ENCODE measurements at regions not wholly inside any gene's neighbourhood (a gene's known extent, or its start where the extent isn't known, plus 50 kb on each side); places are given as distances from the start of the nearest gene placed in this dataset.
"Not testable (repeated sequence)": the region's sequence is repeated elsewhere in the genome, so short reads cannot be mapped to it uniquely, and the experiment has no call there.

DNA sequence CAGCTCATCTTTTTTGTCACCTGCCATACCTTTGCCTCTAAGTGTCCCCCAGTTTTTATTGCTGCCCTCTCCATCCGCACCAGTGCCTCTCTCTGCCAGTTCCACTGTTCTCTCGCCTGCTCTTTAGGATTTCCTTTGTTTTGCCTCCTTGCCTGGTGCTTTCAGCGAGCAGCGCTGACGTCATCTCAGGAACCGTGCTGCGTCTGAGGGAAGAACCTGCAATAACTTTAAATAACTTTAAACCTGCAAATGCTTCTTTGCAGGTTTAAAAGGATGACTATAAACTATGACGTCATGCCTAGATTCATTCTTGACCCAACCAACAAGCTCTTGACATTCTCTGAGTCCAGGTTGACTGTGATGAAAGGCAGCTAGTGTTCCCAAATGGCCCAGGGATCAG lies 105.1 kb downstream of the LRRC74B start:
- not testable (repeated sequence) for DNase-seq; H3K27me3 ChIP-seq (ENCODE audit: control insufficient read depth in 3 of 3, insufficient read depth in 3 of 3, low read length in 3 of 3); H3K27ac ChIP-seq (ENCODE audit: low read depth in 1 of 3, low read length in 2 of 3); H3K4me1 ChIP-seq (ENCODE audit: control insufficient read depth in 3 of 3, insufficient read depth in 2 of 3, low read depth in 1 of 3, low read length in 2 of 3); H3K4me3 ChIP-seq (ENCODE audit: low read depth in 1 of 3, low read length in 3 of 3); H3K36me3 ChIP-seq (ENCODE audit: control insufficient read depth in 3 of 3, insufficient read depth in 2 of 3, low read depth in 1 of 3, low read length in 3 of 3); FAIRE-seq; H3K9me3 ChIP-seq (ENCODE audit: control insufficient read depth in 2 of 2, insufficient read depth in 1 of 2, low read depth in 1 of 2, low read length in 1 of 2)
- WGBS, 3 donors: 18 to 38% (median 29%) methylated on average over 6 of the region's 8 CpGs

DNA sequence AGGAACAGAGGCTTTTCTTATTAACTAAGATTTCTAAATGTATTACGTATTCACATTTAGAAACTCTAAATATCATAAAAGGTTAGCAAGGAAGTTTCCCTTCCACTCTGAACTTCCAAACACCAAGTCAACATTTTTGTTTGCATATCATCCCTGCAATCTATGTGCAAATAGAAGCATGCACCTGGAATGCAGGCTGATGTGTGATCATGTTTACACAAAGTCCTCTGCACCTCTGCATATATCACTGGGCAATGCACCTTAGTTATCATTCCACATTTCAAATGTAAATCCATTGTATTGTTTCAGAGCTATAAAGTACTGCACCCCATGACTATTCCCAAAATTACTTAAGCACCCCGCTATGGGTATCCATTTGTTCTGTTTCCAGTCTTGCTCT lies 142.1 kb downstream of the LRRC74B start:
- not testable (repeated sequence) for H3K4me3 ChIP-seq (ENCODE audit: low read depth in 1 of 3, low read length in 3 of 3); H3K27me3 ChIP-seq (ENCODE audit: control insufficient read depth in 3 of 3, insufficient read depth in 3 of 3, low read length in 3 of 3); DNase-seq; H3K4me1 ChIP-seq (ENCODE audit: control insufficient read depth in 3 of 3, insufficient read depth in 2 of 3, low read depth in 1 of 3, low read length in 2 of 3); H3K27ac ChIP-seq (ENCODE audit: low read depth in 1 of 3, low read length in 2 of 3); H3K9me3 ChIP-seq (ENCODE audit: control insufficient read depth in 2 of 2, insufficient read depth in 1 of 2, low read depth in 1 of 2, low read length in 1 of 2); FAIRE-seq; H3K36me3 ChIP-seq (ENCODE audit: control insufficient read depth in 3 of 3, insufficient read depth in 2 of 3, low read depth in 1 of 3, low read length in 3 of 3)
- no CpG with 5 or more reads among the region's 2 CpGs for WGBS, 3 donors

DNA sequence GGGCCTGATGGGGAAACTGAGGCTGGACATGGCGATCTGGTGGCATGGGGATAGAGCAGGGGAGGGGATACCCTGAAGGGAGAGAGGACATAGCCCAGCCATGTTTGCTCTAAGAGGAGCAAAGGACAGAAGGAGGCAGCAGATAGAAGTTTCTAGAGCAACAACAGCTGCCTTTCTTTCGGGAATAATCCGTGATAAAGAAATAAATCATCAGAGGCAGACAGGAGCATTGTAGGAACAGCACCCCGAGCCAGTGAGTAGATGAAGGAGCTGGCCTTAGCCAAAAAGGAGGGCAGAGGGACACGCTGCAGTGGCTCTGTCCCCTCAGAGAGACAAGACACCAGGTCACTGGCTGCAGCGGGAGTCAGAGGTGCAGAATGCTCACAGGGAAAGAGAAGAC lies 166.3 kb downstream of the LRRC74B start:
- not testable (repeated sequence) for H3K9me3 ChIP-seq (ENCODE audit: control insufficient read depth in 2 of 2, insufficient read depth in 1 of 2, low read depth in 1 of 2, low read length in 1 of 2); H3K36me3 ChIP-seq (ENCODE audit: control insufficient read depth in 3 of 3, insufficient read depth in 2 of 3, low read depth in 1 of 3, low read length in 3 of 3); H3K27me3 ChIP-seq (ENCODE audit: control insufficient read depth in 3 of 3, insufficient read depth in 3 of 3, low read length in 3 of 3); H3K27ac ChIP-seq (ENCODE audit: low read depth in 1 of 3, low read length in 2 of 3); H3K4me1 ChIP-seq (ENCODE audit: control insufficient read depth in 3 of 3, insufficient read depth in 2 of 3, low read depth in 1 of 3, low read length in 2 of 3); DNase-seq; FAIRE-seq; H3K4me3 ChIP-seq (ENCODE audit: low read depth in 1 of 3, low read length in 3 of 3)
- WGBS, 3 donors: 0 to 28% (median 20%) methylated on average over 1 to 4 of the region's 6 CpGs

DNA sequence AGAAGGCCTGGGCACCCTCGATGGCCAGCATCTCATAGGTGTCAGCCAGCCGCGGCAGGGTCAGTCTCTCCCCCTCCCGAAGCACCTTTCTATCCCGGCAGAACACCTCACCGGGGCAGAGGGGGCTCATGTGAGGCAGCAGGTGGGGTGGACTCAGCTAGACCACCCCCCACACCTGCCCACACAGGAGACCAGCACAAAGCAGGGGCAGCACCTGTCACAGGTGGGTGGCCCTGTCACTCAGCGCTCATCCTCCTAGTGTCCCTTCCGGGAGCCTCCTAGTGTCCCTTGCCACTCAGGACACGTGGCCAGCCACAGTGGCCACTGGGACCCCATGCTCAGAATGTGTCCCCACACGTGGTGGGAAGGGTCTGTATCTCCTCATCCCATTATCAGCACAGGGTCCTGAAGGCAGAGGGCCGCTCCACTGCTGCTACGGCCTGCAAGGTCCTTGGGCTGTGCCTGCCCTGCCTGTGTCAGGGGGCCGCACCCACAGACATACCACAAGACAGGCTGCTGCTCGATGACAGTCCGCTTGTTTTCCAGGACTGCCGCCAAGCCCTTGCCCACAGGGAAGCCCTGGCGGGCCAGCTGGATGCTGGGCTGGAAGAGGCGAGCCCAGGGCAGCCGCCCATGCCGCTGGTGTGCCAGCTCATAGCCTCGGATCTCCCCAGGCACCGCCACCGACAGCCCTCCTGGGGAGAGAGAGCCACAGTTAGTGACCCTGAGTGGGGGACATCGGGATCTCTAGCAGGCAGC lies 167.4 kb upstream of the RIMBP3B start:
- H3K4me3 ChIP-seq (ENCODE audit: low read depth in 1 of 3, low read length in 3 of 3); H3K27ac ChIP-seq (ENCODE audit: low read depth in 1 of 3, low read length in 2 of 3); H3K36me3 ChIP-seq (ENCODE audit: control insufficient read depth in 3 of 3, insufficient read depth in 2 of 3, low read depth in 1 of 3, low read length in 3 of 3); DNase-seq; H3K27me3 ChIP-seq (ENCODE audit: control insufficient read depth in 3 of 3, insufficient read depth in 3 of 3, low read length in 3 of 3); H3K9me3 ChIP-seq (ENCODE audit: control insufficient read depth in 2 of 2, insufficient read depth in 1 of 2, low read depth in 1 of 2, low read length in 1 of 2); FAIRE-seq; H3K4me1 ChIP-seq (ENCODE audit: control insufficient read depth in 3 of 3, insufficient read depth in 2 of 3, low read depth in 1 of 3, low read length in 2 of 3): not testable (repeated sequence)
- 78 to 83% (median 81%) methylated on average over 6 to 15 of the region's 24 CpGs for WGBS, 3 donors

DNA sequence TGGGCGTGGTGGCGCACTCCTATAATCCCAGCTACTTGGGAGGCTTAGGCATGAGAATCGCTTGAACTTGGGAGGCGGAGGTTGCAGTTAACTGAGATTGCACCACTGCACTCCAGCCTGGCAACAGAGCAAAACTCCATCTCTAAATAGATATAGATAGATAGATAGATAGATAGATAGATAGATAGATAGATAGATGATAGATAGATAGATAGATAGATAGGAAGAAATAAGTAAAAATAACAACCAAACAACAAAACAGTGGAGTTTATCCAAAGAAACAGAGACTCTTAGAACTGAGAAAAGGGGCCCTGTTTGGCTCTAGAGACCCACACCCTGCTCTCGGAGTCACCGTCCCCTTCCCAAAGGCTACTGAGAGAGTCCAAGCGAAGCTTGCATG lies 158.7 kb upstream of the RIMBP3B start:
- H3K4me1 ChIP-seq (ENCODE audit: control insufficient read depth in 3 of 3, insufficient read depth in 2 of 3, low read depth in 1 of 3, low read length in 2 of 3); H3K4me3 ChIP-seq (ENCODE audit: low read depth in 1 of 3, low read length in 3 of 3); FAIRE-seq; H3K27ac ChIP-seq (ENCODE audit: low read depth in 1 of 3, low read length in 2 of 3); H3K36me3 ChIP-seq (ENCODE audit: control insufficient read depth in 3 of 3, insufficient read depth in 2 of 3, low read depth in 1 of 3, low read length in 3 of 3); H3K9me3 ChIP-seq (ENCODE audit: control insufficient read depth in 2 of 2, insufficient read depth in 1 of 2, low read depth in 1 of 2, low read length in 1 of 2); DNase-seq; H3K27me3 ChIP-seq (ENCODE audit: control insufficient read depth in 3 of 3, insufficient read depth in 3 of 3, low read length in 3 of 3): not testable (repeated sequence)
- 81 to 100% (median 85%) methylated on average over 3 to 6 of the region's 7 CpGs for WGBS, 3 donors

DNA sequence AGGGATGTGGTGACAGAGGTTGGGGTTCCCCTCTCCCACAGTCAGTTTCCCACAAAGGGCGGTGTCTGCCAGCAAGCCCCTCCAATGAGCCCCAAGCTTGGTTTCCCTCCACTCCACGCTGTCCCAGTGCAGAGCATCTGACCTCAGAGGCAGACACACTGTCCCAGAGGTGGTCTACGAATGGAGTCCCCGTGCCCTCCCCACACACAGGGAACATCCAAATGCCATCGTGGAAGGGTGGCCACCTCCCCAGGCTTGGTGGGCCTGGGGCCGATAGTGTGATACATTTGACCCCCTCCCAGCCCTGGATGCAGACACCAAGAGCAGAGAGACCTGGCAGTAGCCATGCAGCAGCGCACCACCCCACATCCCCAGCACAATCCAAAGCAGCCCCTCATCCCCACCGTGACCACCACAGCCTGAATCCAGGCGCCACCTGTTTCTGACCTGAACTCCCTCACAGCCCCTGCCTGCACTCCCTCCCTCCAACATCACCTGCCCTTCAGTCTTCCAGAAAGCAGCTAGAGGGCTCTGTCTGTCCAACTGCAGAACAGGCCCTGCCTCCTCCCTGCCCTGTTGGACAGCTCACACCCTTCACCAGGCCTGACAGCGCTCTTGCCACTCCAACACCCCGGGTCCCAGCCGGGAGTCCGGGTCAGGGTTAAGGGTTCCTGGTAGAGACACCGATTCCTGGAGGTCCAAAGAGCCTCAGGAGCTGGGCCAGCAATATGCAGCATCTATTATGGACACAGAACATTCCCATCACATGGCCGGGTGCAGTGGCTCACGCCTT lies 156.5 kb upstream of the RIMBP3B start:
- not testable (repeated sequence) for H3K4me1 ChIP-seq (ENCODE audit: control insufficient read depth in 3 of 3, insufficient read depth in 2 of 3, low read depth in 1 of 3, low read length in 2 of 3); FAIRE-seq
- DNase-seq: peak in 1 of 2 donors; percentile 2

DNA sequence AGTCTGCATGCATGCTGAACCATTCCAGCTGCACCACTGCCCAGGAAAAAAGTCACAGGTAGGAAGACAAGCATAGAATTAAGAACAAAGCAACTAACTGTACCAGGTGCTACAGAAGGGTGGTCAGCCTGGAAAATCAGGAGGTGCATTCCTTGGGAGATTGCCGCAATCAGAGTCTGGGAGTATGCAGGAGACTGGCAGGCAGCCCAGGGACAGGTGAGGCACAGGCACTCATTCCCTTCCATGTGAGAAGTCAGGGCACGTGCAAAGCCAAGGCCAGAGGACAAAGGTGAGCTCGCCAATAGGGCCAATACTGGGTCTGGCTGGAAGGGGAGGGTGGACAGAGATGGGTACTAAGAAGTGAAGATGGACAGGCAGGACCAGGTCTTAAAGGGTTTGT lies 132.1 kb upstream of the RIMBP3B start:
- DNase-seq; H3K4me1 ChIP-seq (ENCODE audit: control insufficient read depth in 3 of 3, insufficient read depth in 2 of 3, low read depth in 1 of 3, low read length in 2 of 3); H3K9me3 ChIP-seq (ENCODE audit: control insufficient read depth in 2 of 2, insufficient read depth in 1 of 2, low read depth in 1 of 2, low read length in 1 of 2); H3K27ac ChIP-seq (ENCODE audit: low read depth in 1 of 3, low read length in 2 of 3); FAIRE-seq; H3K4me3 ChIP-seq (ENCODE audit: low read depth in 1 of 3, low read length in 3 of 3); H3K36me3 ChIP-seq (ENCODE audit: control insufficient read depth in 3 of 3, insufficient read depth in 2 of 3, low read depth in 1 of 3, low read length in 3 of 3); H3K27me3 ChIP-seq (ENCODE audit: control insufficient read depth in 3 of 3, insufficient read depth in 3 of 3, low read length in 3 of 3): not testable (repeated sequence)
- WGBS, 3 donors: 20 to 56% (median 53%) methylated on average over 1 to 2 of the region's 3 CpGs

More for the DNA sequence above, 156.5 kb upstream of the RIMBP3B start:
- H3K9me3 ChIP-seq (ENCODE audit: control insufficient read depth in 2 of 2, insufficient read depth in 1 of 2, low read depth in 1 of 2, low read length in 1 of 2); H3K27ac ChIP-seq (ENCODE audit: low read depth in 1 of 3, low read length in 2 of 3); H3K36me3 ChIP-seq (ENCODE audit: control insufficient read depth in 3 of 3, insufficient read depth in 2 of 3, low read depth in 1 of 3, low read length in 3 of 3); H3K27me3 ChIP-seq (ENCODE audit: control insufficient read depth in 3 of 3, insufficient read depth in 3 of 3, low read length in 3 of 3); H3K4me3 ChIP-seq (ENCODE audit: low read depth in 1 of 3, low read length in 3 of 3): not testable (repeated sequence)
- 46 to 72% (median 70%) methylated on average over 6 to 11 of the region's 16 CpGs for WGBS, 3 donors

DNA sequence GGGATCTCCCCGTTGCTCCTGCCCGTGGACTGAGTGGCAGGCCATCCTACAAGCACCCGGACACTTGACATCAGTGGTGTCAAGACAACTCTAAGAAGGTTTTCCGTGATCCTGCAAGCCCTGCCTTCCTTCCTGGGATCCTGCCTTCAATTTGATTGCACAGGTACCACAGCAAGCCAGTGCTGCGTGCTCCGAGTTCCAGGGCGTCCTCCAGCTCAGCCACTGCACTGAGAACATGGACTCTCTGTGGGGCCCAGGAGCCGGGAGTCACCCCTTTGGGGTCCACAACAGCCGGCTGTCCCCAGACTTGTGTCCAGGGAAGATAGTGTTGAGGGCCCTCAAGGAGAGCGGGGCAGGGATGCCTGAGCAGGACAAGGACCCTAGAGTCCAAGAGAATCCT lies 100.9 kb upstream of the RIMBP3B start:
- not testable (repeated sequence) for H3K4me3 ChIP-seq (ENCODE audit: low read depth in 1 of 3, low read length in 3 of 3); H3K9me3 ChIP-seq (ENCODE audit: control insufficient read depth in 2 of 2, insufficient read depth in 1 of 2, low read depth in 1 of 2, low read length in 1 of 2); H3K27me3 ChIP-seq (ENCODE audit: control insufficient read depth in 3 of 3, insufficient read depth in 3 of 3, low read length in 3 of 3); FAIRE-seq; H3K4me1 ChIP-seq (ENCODE audit: control insufficient read depth in 3 of 3, insufficient read depth in 2 of 3, low read depth in 1 of 3, low read length in 2 of 3); H3K36me3 ChIP-seq (ENCODE audit: control insufficient read depth in 3 of 3, insufficient read depth in 2 of 3, low read depth in 1 of 3, low read length in 3 of 3); H3K27ac ChIP-seq (ENCODE audit: low read depth in 1 of 3, low read length in 2 of 3); DNase-seq
- WGBS, 3 donors: 78 to 86% (median 80%) methylated on average over 4 to 6 of the region's 10 CpGs

Measured in small intestine (tissue), 7 donors.